CD14-positive monocyte (primary cell): ENCODE measurements at regions not wholly inside any gene's neighbourhood (a gene's known extent, or its start where the extent isn't known, plus 50 kb on each side); places are given as distances from the start of the nearest gene placed in this dataset.

ENCODE experiments used
- DNase-seq, 3 donors: peaks; one replicate each; pipeline ENCODE4 v3.0.0-alpha.2; 2011 to 2022
- H2AFZ ChIP-seq: 2 replicates; pipeline ENCODE4 v1.6.0; 2012; ENCODE audit warnings: mild to moderate bottlenecking, low read depth, low read length, inconsistent platforms; ENCODE audit not compliant: insufficient read depth, poor library complexity, severe bottlenecking
- H3K27ac ChIP-seq, 2 donors: 1 replicate in 1 of 2; 2 replicates in 1 of 2; pipeline ENCODE4 v1.5.1; 2012 to 2013; ENCODE audit warnings: low read length in 2 of 2, control low read depth in 1 of 2, inconsistent platforms in 1 of 2, low read depth in 1 of 2, mild to moderate bottlenecking in 1 of 2
- H3K27me3 ChIP-seq, 2 donors: one replicate each; pipeline versions ENCODE4 v1.6.0 to v1.6.1; 2011 to 2013; ENCODE audit warnings: low read length in 2 of 2; ENCODE audit not compliant: control insufficient read depth in 2 of 2, insufficient read depth in 2 of 2
- H3K36me3 ChIP-seq, 2 donors: replicated peaks in 1 of 2; 1 replicate in 1 of 2; 2 replicates in 1 of 2; pipeline versions ENCODE4 v1.5.1 to v1.6.1; 2012 to 2013; ENCODE audit warnings: low read length in 2 of 2, control low read depth in 1 of 2, inconsistent platforms in 1 of 2, mild to moderate bottlenecking in 1 of 2; ENCODE audit not compliant: insufficient read depth in 2 of 2, control insufficient read depth in 1 of 2
- H3K4me1 ChIP-seq, 2 donors: 1 replicate in 1 of 2; 2 replicates in 1 of 2; pipeline versions ENCODE4 v1.5.1 to v1.6.1; 2012 to 2013; ENCODE audit warnings: low read length in 2 of 2, control low read depth in 1 of 2, inconsistent platforms in 1 of 2, mild to moderate bottlenecking in 1 of 2, moderate library complexity in 1 of 2; ENCODE audit not compliant: insufficient read depth in 2 of 2, control insufficient read depth in 1 of 2
- H3K4me2 ChIP-seq: replicated peaks from 2 replicates; pipeline ENCODE3; 2012; ENCODE audit warnings: low read length, moderate library complexity, mild to moderate bottlenecking; ENCODE audit not compliant: poor library complexity, severe bottlenecking; ENCODE audit errors: extremely low read depth
- H3K4me3 ChIP-seq, 3 experiments: fragments of 200-600 bp in 1 of 3; sonication (generic) in 1 of 3; replicated peaks in 1 of 3; 1 replicate in 2 of 3; 2 replicates in 1 of 3; pipeline ENCODE4 v1.5.1; 2011 to 2013; ENCODE audit warnings: low read length in 3 of 3, mild to moderate bottlenecking in 3 of 3, control low read depth in 2 of 3, low read depth in 2 of 3, inconsistent platforms in 1 of 3, moderate library complexity in 1 of 3
- H3K79me2 ChIP-seq: 2 replicates; pipeline ENCODE4 v1.6.0; 2012; ENCODE audit warnings: mild to moderate bottlenecking, control low read depth, inconsistent platforms, low read length, moderate library complexity; ENCODE audit not compliant: insufficient read depth
- H3K9ac ChIP-seq: 2 replicates; pipeline ENCODE4 v1.6.0; 2017; ENCODE audit warnings: low read length, mild to moderate bottlenecking; ENCODE audit not compliant: insufficient read depth, poor library complexity, severe bottlenecking
- H3K9me3 ChIP-seq, 2 donors: replicated peaks in 1 of 2; 1 replicate in 1 of 2; 2 replicates in 1 of 2; pipeline versions ENCODE4 v1.5.1 to v1.6.1; 2012 to 2013; ENCODE audit warnings: low read length in 2 of 2, control low read depth in 1 of 2; ENCODE audit not compliant: control insufficient read depth in 1 of 2, insufficient read depth in 1 of 2
- H4K20me1 ChIP-seq: 2 replicates; pipeline ENCODE4 v1.6.0; 2012; ENCODE audit warnings: mild to moderate bottlenecking, low read length, control low read depth, moderate library complexity; ENCODE audit not compliant: insufficient read depth
- H3K27ac Mint-ChIP-seq, 7 donors: one replicate each; pipeline ENCODE4 v1.8.0; 2020; ENCODE audit warnings: mild to moderate bottlenecking in 7 of 7, mixed read lengths in 7 of 7, moderate library complexity in 6 of 7, inconsistent platforms in 2 of 7
- H3K27me3 Mint-ChIP-seq, 3 donors: one replicate each; pipeline ENCODE4 v1.8.0; 2021 to 2022; ENCODE audit warnings: low read depth in 3 of 3, mild to moderate bottlenecking in 3 of 3, mixed read lengths in 3 of 3, moderate library complexity in 3 of 3, inconsistent platforms in 1 of 3
- H3K36me3 Mint-ChIP-seq, 2 donors: one replicate each; pipeline ENCODE4 v1.8.0; 2020; ENCODE audit warnings: mixed read lengths in 2 of 2, inconsistent platforms in 1 of 2, mild to moderate bottlenecking in 1 of 2
- H3K4me1 Mint-ChIP-seq: one replicate; pipeline ENCODE4 v1.8.0; 2020; ENCODE audit warnings: mild to moderate bottlenecking, mixed read lengths
- H3K4me3 Mint-ChIP-seq, 2 donors: one replicate each; pipeline ENCODE4 v1.8.0; 2020; ENCODE audit warnings: mild to moderate bottlenecking in 2 of 2, mixed read lengths in 2 of 2, moderate library complexity in 1 of 2
- H3K9me3 Mint-ChIP-seq, 7 donors: one replicate each; pipeline ENCODE4 v1.8.0; 2020 to 2022; ENCODE audit warnings: mixed read lengths in 7 of 7, mild to moderate bottlenecking in 6 of 7, moderate library complexity in 6 of 7, inconsistent platforms in 2 of 7
- WGBS: methylation state at CpG from one replicate; pipeline ENCODE4 v1.1.5; 2013; ENCODE audit warnings: missing lambda C conversion rate; ENCODE audit not compliant: insufficient coverage; 5-methylcytosine and 5-hydroxymethylcytosine counted together
- intact Hi-C, 2 donors: fragments of 100-400 bp; cut with micrococcal nuclease; formaldehyde crosslinking; loops; one replicate each; pipeline versions ENCODE4 v1.15.0 to v1.15.1; 2023
- TF ChIP-seq, protein P1 (sequence below): fragments of 200-600 bp; IDR thresholded peaks from one replicate; pipeline ENCODE4 v1.8.0; 2022; ENCODE audit warnings: antibody characterized with exemption, mild to moderate bottlenecking

DNA sequence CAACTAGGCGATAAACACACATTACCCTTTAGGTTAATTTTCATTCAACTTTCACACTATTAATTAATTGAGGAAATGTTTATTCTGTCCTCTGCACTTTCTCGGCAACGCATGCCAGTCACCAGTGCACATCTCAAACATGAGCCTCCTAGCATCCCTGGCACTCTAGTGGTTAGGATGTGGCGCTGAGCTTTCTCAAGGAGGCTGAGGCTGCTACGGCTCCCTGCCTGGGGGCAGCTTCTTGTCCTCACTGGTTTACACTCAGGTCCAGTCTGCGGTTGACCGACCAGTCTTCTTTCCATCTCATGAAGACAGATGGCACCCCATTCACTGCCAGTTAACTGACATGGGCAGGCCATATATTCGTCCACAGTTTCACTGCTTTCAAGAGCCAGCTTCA, 463.4 kb downstream of the EIPR1 start:
- no peak overlapping the region for H3K27ac ChIP-seq
- H2AFZ ChIP-seq = no peak overlapping the region
- H3K27ac Mint-ChIP-seq = no peak overlapping the region
- H3K36me3 ChIP-seq = no peaks in the 10 kb centered on the region
- H3K4me1 Mint-ChIP-seq = no peaks in the 10 kb centered on the region
- no peaks in the 10 kb centered on the region for H4K20me1 ChIP-seq
- H3K4me3 ChIP-seq = no peak overlapping the region
- H3K9ac ChIP-seq = no peak overlapping the region
- H3K9me3 Mint-ChIP-seq = peaks cover 0 to 7% (median 2%) of the 10 kb centered on the region in 7 donors
- H3K79me2 ChIP-seq = no peaks in the 10 kb centered on the region
- peaks cover 1 to 2% (median 1%) of the 10 kb centered on the region in 3 donors for H3K27me3 Mint-ChIP-seq
- 97% methylated on average over 7 of the region's 8 CpGs for WGBS
- no peak overlapping the region for H3K4me3 Mint-ChIP-seq
- no peak overlapping the region for H3K4me2 ChIP-seq
- no peaks in the 10 kb centered on the region for H3K36me3 Mint-ChIP-seq
- H3K9me3 ChIP-seq = no peaks in the 10 kb centered on the region
- no peaks in the 10 kb centered on the region for H3K27me3 ChIP-seq
- TF ChIP-seq, protein P1, sequence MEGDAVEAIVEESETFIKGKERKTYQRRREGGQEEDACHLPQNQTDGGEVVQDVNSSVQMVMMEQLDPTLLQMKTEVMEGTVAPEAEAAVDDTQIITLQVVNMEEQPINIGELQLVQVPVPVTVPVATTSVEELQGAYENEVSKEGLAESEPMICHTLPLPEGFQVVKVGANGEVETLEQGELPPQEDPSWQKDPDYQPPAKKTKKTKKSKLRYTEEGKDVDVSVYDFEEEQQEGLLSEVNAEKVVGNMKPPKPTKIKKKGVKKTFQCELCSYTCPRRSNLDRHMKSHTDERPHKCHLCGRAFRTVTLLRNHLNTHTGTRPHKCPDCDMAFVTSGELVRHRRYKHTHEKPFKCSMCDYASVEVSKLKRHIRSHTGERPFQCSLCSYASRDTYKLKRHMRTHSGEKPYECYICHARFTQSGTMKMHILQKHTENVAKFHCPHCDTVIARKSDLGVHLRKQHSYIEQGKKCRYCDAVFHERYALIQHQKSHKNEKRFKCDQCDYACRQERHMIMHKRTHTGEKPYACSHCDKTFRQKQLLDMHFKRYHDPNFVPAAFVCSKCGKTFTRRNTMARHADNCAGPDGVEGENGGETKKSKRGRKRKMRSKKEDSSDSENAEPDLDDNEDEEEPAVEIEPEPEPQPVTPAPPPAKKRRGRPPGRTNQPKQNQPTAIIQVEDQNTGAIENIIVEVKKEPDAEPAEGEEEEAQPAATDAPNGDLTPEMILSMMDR = no peak
- intact Hi-C loops = no loop called here
- H3K4me1 ChIP-seq = no peaks in the 10 kb centered on the region
- DNase-seq = no peak

DNA sequence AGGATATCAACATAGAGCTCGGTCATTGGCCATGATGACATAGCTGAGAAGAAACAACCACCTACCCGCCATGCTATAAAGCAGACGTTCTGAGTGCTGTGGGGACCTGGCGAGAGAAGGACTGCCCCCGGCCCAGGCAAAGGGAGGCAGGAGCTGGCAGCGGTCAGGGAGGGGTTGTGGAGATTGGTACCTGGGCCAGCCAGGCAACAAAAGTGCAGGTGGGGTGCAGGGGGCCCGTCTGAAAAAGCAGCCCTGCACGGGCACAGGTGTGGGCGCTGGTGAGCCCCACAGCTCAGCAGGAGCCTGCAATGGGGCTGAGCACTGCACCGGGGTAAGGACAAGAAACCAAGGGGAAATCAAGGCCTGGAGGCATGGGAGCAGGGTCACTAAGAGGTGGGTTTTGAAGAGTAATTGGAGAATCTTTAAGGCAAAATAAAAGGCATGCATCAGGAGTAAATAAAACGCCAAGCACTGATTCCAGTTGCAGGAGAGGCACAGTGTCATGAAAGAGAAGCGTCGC, 464.0 kb downstream of the EIPR1 start:
- intact Hi-C loops = no loop called here
- Histone ChIP-seq H3K27ac (no peak overlapping the region), H3K4me2 (no peak overlapping the region), H3K79me2 (no peaks in the 10 kb centered on the region), H3K36me3 (no peaks in the 10 kb centered on the region), H3K9me3 (no peaks in the 10 kb centered on the region), H3K4me1 (no peaks in the 10 kb centered on the region), H3K9ac (no peak overlapping the region), H3K4me3 (no peak overlapping the region), H3K27me3 (no peaks in the 10 kb centered on the region), H2AFZ (no peak overlapping the region), H4K20me1 (no peaks in the 10 kb centered on the region)
- Mint-ChIP-seq H3K9me3 (peaks cover 0 to 11% (median 2%) of the 10 kb centered on the region in 7 donors), H3K27ac (no peak overlapping the region), H3K36me3 (no peaks in the 10 kb centered on the region), H3K4me1 (no peaks in the 10 kb centered on the region), H3K27me3 (peaks cover 0 to 3% (median 2%) of the 10 kb centered on the region in 3 donors), H3K4me3 (no peak overlapping the region)
- WGBS = 91% methylated on average over 12 of the region's 13 CpGs
- DNase-seq = no peak
- TF ChIP-seq, protein P1 = no peak
